ENCODE measurements at regions not wholly inside any gene's neighbourhood (a gene's known extent, or its start where the extent isn't known, plus 50 kb on each side); places are given as distances from the start of the nearest gene placed in this dataset.

- TF ChIP-seq CTCF (IDR thresholded peaks at IDR 0.05; ENCODE audit: unreplicated experiment) = no peak
- H3K27ac Mint-ChIP-seq = no peak overlapping the region
- H3K9me3 Mint-ChIP-seq (ENCODE audit: low read depth) = no peaks in the 10 kb centered on the region
- H3K4me3 Mint-ChIP-seq (ENCODE audit: low read depth) = no peak overlapping the region
- peaks cover 9% of the 10 kb centered on the region for H3K4me1 Mint-ChIP-seq (ENCODE audit: low read depth)
- DNase-seq (ENCODE audit: low spot score, unreplicated experiment) = no peak
- no peaks in the 10 kb centered on the region for H3K36me3 Mint-ChIP-seq (ENCODE audit: insufficient read depth)
- peaks cover 61% of the 10 kb centered on the region for H3K27me3 Mint-ChIP-seq
Measured at GRCh38 chr16:73482310-73482709, 434.4 kb upstream of the ZFHX3 start.

GRCh38 chr16:73480381-73480780 lies 432.5 kb upstream of the ZFHX3 start:
- Mint-ChIP-seq H3K4me3 (ENCODE audit: low read depth) (no peak overlapping the region), H3K27me3 (peaks cover 46% of the 10 kb centered on the region), H3K36me3 (ENCODE audit: insufficient read depth) (no peaks in the 10 kb centered on the region), H3K9me3 (ENCODE audit: low read depth) (no peaks in the 10 kb centered on the region), H3K27ac (no peak overlapping the region), H3K4me1 (ENCODE audit: low read depth) (peaks cover 9% of the 10 kb centered on the region)
- no peak for TF ChIP-seq CTCF (IDR thresholded peaks at IDR 0.05; ENCODE audit: unreplicated experiment)
- no peak for DNase-seq (ENCODE audit: low spot score, unreplicated experiment)

GRCh38 chr16:73473713-73474112 lies 425.8 kb upstream of the ZFHX3 start:
- H3K9me3 Mint-ChIP-seq (ENCODE audit: low read depth) = no peaks in the 10 kb centered on the region
- H3K36me3 Mint-ChIP-seq (ENCODE audit: insufficient read depth) = no peaks in the 10 kb centered on the region
- H3K27ac Mint-ChIP-seq = no peak overlapping the region
- DNase-seq (ENCODE audit: low spot score, unreplicated experiment) = no peak
- TF ChIP-seq CTCF (IDR thresholded peaks at IDR 0.05; ENCODE audit: unreplicated experiment) = no peak
- peaks cover 31% of the 10 kb centered on the region for H3K27me3 Mint-ChIP-seq
- no peaks in the 10 kb centered on the region for H3K4me1 Mint-ChIP-seq (ENCODE audit: low read depth)
- H3K4me3 Mint-ChIP-seq (ENCODE audit: low read depth) = no peak overlapping the region

GRCh38 chr16:73464834-73465233 lies 416.9 kb upstream of the ZFHX3 start:
- no peak for DNase-seq (ENCODE audit: low spot score, unreplicated experiment)
- no peak overlapping the region for H3K27ac Mint-ChIP-seq
- peaks cover 14% of the 10 kb centered on the region for H3K9me3 Mint-ChIP-seq (ENCODE audit: low read depth)
- H3K36me3 Mint-ChIP-seq (ENCODE audit: insufficient read depth) = peaks cover 1% of the 10 kb centered on the region
- H3K4me1 Mint-ChIP-seq (ENCODE audit: low read depth) = peaks cover 2% of the 10 kb centered on the region
- H3K4me3 Mint-ChIP-seq (ENCODE audit: low read depth) = no peak overlapping the region
- TF ChIP-seq CTCF (IDR thresholded peaks at IDR 0.05; ENCODE audit: unreplicated experiment) = no peak
- peaks cover 58% of the 10 kb centered on the region for H3K27me3 Mint-ChIP-seq

GRCh38 chr16:73459586-73459985 lies 411.7 kb upstream of the ZFHX3 start:
- Mint-ChIP-seq H3K27ac (no peak overlapping the region), H3K9me3 (ENCODE audit: low read depth) (peaks cover 14% of the 10 kb centered on the region), H3K4me1 (ENCODE audit: low read depth) (peaks cover 2% of the 10 kb centered on the region), H3K4me3 (ENCODE audit: low read depth) (no peak overlapping the region), H3K27me3 (peaks cover 30% of the 10 kb centered on the region), H3K36me3 (ENCODE audit: insufficient read depth) (peaks cover 1% of the 10 kb centered on the region)
- no peak for TF ChIP-seq CTCF (IDR thresholded peaks at IDR 0.05; ENCODE audit: unreplicated experiment)
- DNase-seq (ENCODE audit: low spot score, unreplicated experiment) = no peak
